Stimulated activated CD4-positive, alpha-beta T cell treated with anti-CD3 and anti-CD28 coated beads, Interleukin-2, amount 100 ng/mL, for 24 hours (primary cell): ENCODE measurements at regions not wholly inside any gene's neighbourhood (a gene's known extent, or its start where the extent isn't known, plus 50 kb on each side); places are given as distances from the start of the nearest gene placed in this dataset.
"Not testable (repeated sequence)": the region's sequence is repeated elsewhere in the genome, so short reads cannot be mapped to it uniquely, and the experiment has no call there.

Experiments
- DNase-seq, 2 donors: peaks; one replicate each; pipeline ENCODE4 v3.0.0-alpha.2; 2020

DNA sequence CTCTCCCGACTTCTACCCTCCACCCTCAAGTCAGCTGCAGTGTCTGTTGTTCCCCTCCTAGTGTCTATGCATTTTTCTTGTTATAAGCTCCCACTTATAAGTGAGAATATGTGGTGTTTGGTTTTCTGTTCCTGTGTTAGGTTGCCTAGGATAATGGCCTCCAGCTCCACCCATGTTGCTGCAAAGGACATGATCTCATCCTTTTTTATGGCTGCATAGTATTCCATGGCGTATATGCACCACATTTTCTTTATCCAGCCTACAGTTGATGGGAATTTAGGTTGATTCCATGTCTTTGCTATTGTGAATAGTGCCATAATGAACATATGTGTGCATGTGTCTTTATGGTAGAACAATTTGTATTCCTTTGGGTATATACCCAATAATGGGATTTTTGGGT, 80.7 kb downstream of the SPTSSA start:
- DNase-seq = not testable (repeated sequence)

DNA sequence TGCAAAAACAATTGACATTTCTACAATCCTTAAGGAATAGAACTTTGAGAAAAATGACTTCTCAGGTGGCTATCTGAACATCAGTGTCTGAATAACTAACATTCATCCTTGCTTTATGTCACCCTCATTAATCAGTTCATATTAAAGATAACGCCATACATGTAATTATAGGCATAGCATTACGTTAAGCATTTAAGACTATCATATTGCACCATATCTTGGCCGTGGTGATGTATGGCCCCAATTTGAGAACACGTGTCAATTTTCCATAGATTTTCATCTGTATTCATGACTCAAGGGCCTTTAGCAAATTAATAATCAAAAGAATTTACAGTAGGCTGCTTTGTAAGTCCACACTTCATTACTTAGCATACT, 81.6 kb downstream of the SPTSSA start:
- DNase-seq = no peak

DNA sequence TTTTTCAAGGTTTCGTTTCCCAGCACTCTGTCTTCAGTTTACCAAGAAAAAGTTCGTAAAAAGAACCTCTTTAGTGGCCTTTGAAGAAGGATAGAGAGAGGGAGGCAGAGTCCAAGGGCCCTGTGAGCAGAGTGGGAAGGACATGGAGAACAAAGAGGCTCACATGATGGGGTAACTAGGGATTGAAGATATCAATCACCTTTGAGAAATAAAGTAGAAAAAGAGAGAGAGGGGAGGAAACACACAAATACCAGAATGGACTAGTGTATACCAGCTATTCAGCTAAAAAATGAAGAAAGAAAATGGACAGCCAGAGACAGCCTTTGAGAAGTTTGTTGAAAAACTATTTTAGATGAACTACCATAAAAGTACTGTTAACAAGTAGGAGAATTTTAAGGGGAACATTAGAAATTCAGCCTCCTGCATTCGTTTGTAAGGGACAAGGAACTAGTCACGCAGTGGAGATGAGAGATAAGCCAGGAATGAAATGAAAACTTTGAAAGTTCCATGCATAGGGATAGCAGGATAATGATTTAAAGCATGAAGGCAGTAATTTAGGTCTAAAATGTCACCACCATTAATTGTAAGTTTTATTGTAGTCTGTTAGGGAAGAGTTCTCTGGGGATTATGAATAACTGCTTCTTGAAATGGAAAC, 82.1 kb downstream of the SPTSSA start:
- no peak for DNase-seq

DNA sequence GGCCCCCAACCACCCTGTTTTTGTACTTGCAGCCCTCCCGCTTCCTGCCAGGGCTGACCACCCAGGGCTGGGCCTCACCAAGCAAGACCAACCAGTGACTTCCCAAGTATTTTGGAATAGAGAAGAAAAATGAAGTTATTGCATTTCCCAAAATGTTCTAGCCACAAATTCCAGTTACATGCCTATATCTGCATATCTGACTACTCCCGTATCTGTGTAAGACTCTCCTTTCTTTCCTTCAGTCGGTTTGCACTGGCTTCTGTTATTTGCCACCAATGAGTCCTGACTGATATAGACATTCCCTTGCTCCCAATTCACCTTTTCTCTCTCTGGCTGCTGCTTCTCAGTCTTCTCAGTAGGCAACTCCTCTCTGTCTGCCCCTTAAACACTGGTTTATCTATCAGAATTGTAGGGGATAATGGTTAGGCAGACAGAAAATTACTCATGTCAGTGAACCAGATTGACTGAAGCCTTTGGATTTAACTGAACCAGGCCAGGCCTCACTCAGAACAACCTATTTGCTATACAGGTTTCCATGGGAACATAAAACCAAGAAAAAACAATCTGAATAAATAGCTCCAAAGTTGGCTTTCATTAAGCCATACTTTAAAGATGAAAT, 85.3 kb downstream of the SPTSSA start:
- DNase-seq = no peak

DNA sequence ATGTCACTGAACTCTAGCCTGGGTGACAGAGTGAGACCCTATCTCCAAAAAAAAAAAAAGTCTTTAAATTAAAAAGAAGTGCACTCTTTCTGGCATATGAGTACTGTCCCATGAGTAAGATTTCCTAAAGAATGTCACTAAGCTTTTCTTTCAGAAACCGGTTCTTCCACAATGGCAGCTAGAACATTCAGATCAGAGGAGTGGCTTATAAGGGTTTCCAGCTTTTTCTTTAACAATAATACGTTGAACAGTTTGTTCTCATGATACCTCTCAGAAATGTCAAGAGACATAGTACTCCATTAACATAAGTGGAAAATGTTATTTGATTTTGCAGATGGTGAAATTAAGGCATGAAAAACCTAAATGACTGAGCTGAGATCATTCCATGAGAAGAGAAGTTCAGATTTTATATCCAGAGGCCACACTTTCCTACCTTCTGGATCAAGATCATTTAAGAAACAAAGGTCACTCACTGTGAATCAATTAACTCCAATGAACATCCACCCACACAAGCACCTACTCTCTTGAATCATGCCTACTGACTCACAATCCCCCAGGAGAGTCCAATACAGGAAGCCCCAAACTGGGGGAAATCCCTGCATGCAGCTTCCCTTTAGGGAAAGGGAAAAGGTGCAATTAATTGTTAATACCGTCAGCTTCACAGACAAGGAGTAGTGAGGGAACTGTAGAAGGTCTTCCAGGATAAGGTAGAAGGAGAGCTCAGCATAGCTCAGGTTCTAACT, 86.9 kb downstream of the SPTSSA start:
- DNase-seq = no peak

DNA sequence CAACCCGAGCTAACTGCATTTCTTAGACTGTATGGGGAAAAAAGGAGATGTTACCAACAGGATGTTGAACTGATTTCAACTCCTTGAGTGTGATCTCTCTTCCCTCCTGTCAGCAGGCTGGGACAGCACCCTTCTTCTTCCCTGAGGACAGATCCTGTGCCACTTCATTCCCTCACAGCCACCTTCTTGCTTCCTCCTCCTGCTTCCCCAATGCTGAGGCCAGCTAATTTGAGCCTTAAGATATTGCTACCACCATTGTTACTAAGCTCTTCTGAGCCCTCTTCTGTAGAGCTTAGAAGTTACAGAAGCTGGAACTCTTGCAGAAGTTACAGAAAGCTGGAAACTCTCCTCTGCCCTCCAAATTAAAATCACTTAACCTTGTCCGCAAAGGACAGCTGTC, 88.8 kb downstream of the SPTSSA start:
- no peak for DNase-seq

DNA sequence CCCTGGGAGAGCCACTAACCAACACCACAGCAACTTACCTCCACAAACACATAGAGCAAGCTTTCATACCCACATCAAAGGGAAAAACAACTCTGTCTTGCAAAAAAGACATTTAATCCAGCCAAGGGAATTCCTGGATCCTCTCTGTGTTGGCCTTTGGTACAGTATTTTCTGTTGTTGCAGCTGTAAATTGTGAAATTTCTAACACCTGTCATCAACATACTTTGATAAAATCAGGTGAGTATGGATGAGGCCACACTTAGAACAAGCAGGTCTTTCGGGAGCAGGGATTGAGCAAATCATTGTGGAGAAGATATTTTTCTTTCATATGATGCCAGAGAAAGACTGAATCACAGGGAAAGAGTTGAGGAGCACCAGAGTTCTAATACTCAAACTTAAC, 89.3 kb downstream of the SPTSSA start:
- no peak for DNase-seq

DNA sequence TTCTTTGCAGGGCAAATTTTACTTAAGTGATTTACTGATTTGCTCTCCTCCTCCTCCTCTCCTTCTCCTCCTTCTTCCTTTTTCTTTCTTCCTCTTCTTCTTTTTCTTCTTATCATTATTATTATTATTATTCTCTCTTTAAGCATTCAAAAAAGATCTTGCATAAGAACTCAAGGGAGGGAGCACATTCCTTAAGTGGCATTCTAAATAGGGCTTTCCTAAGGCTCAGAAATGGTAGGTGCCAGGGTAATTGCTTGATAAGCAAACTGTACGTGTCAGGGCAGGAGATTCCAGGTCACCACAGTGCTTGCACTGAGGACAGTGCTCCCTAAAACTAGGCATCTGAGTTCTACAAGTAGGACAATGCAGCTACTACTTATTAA, 92.4 kb downstream of the SPTSSA start:
- no peak for DNase-seq

DNA sequence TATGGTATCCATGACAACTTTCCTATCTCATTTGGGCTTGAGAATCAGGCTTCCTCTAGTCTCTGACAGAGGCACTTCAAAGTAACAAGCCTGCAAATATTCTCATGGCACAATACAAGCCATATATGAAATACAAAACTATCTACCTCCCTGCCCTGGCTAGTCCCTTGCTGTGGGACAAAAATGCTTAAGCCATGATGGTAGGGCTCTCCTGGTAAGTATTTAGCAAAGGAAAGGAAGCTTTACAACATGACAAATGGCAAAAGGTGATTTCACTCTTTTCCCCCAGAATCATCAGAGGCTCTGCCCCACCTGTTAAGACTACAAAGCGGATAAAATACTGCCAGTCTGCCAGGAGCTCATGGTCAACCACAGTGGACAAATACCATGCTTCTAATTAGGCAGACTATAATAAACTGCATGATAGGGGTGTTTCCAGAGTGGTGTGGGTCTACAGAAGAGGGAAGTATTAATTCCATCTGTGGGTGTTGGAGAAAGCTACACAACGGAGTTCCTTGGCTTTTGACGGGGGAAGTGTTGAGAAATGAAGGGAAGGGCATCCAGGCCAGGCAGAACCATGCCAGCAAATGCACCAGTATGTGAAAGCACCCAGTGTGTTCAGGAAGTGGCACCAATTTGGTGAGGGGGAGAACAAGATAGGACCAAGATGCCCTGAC, 92.9 kb downstream of the SPTSSA start:
- no peak for DNase-seq

DNA sequence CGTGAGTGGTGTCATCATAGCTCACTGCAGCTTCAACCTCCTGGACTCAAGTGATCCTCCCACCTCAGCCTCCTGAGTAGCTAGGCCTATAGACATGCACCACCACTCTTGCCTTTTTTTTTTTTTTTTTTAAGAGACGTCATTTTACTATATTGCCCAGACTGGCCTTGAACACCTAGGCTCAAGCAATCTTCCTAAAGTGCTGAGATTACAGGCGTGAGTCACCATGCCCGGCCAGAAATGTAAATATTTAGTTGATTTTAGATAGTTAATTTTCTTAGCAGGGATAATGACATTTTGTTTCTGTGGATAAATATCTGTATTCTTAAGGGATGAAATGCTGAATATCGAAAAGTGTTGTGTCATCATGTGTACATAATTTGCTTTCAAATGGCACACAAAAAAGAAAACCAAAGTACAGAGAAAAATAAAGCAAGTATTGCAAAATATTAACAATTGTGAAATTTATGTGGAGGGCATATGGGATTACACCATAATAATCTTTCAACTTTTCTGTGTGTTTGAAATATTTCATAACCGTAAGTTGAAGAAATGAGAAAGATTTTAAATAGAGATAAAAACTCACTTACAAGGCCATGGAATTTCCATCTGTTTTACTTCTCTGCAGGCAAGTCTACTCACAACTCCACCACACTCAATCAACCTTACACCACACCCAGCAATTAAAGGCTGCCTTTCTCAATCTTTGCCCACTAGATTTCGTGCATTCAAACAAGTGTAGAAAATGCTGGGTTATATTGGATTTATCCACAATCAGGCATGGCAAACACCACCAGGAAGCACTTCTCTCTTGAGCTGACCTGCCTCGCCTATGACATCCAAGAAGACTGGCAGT, 93.7 kb downstream of the SPTSSA start:
- no peak for DNase-seq

DNA sequence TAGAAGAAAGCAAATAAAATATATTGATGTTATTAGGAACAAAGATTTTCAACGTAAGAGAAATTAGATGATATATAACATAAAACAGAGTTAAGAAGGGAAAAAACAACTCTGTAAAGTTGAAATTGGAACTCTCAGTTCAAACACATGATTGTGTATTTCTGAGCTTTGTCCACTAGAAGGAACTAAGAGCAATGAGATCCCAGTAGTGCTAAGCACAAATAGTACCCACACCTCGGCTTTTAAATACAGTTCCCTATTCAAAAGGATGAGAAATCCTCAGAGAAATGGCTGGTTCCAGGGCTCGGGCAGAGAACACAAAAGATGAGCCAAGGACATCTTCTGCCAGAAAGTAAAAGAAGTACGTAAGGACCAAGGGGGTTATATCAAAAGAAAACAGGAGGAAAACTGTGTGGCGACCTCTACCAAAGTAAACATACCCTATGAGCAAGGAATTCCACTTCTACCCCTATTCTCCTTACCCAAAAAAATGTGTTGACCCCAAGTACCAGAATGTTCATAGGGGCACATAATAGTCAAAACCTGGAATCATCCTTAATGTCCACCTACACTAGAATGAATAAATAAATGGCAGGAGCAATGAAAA, 96.6 kb downstream of the SPTSSA start:
- no peak for DNase-seq

DNA sequence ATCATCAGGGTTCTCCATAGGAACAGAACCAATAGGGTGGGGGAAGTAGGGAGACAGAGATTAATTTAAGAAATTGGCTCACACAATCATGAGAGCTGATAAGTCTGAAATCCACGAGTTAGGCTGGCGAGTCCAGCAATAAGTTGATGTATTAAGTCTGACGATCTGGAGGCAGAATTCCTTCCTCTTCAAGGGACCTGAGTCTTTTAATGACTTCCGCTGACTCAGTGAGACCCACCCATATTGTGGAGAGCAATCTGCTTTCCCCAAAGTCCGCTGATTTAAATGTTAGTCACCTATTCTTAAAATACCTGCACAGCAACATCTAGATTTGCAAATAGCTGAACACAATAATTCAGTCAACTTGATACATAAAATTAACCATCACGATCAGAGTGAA, 97.8 kb downstream of the SPTSSA start:
- DNase-seq = no peak

DNA sequence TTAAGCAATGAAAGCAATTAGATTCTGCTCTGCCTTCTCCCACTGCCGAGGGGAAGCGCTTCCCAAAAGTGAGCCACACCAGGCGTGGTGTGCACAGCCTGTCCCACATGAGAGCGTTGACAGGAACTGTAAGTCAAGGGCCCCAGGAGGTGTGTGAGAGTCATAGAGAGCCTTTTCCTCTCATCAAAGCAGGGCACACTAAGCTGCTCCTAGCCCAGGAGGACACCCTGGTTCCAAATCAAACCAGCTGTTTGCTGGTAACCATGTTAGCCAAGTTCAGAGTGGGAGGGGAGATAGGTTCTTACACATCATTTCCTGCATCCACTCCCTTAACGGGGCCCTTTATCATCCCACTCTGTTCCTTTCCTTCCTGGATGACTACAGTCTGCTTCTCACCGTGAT, 98.3 kb downstream of the SPTSSA start:
- no peak for DNase-seq

DNA sequence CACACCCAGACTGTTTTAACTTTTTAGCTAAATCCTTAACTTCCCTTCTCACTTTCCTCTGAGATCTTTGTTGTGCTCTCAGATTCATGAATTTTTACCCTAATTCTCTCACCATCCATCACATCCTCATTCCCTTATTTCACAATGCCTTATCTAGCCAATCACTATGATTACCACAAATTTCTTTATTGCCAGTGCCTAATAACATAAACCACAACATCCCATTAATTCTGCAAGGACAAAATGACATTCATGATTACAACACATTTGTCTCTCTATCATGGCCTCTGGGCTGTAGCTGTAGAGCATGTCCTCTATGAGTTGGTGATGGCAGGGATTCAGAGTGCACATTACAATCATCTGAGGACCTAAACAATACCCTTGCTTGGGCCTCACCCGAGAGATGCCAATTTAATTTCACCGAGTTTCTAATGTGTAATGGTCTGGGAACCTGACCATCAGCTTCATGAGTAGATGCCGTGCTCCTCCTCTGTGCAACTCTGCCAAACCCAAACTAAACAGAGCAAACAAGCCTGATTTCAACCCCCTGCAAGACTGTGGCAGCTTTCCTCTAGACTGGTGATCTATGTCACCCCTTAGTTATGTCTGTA, 99.3 kb downstream of the SPTSSA start:
- no peak for DNase-seq

DNA sequence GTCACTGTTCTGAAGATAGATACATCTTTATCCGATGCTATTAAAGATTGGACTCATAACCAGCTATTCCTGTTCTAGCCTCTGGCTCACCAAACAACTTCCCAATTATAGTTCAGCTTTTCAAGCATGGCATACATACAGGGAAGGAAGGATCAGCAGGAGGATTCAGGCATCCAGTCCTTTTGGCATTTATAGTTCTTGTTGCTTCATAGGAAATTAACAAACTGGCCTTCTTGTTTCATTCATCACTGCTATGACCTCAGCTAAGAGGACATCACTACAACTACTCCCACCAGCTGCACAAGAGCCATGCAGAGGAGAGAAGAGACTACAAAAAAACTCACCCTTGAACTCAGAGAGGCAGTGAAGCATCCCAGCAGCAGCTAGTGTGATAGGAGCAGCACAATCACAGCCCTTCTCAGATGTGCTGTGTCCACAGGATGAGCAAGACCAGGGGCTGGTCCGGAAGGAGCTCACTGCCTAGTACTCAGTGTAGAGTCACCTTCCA, 100.5 kb downstream of the SPTSSA start:
- DNase-seq = no peak

DNA sequence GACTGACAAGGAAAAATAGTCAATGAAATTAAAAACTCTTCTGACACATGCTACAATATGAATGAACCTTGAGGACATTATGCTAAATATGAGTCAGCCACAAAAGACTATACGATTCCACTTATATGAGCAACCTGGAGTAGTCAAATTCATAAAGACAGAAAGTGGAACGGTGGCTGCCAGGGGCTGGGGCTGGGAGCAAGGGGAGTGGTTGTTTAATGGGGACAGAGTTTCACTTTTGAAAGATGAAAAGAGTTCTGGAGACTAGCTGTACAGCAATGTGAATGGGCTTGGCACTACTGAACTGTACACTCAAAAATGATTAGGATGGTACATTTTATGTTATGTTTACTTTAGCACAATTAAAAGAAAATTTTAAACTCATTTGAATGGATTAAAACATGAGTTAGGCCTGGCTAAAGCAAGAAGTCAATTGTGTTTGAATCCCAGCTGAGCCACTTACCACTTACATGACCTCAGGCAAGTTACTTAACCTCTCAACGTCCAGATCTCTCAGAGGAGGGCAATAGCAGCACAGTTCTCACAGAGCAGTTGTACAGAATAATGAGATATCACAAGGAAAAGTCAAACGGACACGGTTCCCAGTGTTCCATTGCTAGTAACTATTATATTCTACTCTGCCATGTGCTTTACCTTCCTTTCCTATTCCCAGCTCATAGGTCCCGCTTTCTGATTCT, 102.5 kb downstream of the SPTSSA start:
- no peak for DNase-seq

DNA sequence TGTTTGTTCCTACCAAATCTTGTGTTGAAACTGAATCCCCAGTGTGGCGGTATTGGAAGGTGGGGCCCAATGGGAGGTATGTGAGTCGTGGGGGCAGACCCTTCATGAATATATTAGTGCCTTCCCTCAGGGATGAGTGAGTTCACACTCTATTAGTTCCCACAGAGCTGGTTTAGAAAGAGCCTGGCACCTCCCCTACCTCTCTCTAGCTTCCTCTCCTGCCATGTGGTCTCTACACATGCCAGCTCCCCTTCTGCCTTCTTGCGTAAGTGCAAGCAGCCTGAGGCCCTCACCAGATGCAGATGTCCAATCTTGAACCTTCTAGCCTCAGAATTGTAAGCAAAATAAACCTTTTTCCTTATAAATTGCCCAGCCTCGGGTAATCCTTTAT, 105.8 kb downstream of the SPTSSA start:
- no peak for DNase-seq

DNA sequence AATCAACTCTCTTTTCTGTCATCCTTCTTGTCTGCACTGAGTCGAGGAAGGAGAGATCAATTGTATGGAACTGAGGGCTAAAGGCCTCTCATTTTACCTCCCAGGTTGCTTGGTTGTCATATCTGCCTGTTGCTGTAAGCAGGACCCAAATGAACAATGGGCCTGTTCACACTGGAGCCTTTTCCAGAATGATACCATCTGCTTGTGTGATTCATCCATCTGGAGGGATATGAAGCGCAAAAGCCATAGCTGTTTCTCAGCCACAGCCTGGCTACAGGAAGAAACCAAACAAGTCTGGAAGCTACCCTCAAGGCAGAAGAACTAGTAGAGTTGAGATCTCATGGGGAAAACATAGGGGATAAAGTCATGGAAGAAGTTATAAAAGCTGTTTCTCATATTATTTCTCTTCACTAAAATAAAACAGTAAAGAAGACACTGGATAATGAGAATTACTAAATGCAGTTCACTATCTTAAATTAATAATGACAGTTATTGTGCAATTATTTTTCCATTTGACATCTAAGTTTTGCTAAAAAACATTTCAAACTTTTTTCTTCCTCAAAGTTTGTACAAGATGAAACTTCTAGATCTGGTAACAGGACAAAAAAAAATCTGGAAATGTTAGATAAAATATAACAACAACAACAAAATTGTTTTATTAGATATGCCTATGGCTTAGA, 106.3 kb downstream of the SPTSSA start:
- DNase-seq = no peak

DNA sequence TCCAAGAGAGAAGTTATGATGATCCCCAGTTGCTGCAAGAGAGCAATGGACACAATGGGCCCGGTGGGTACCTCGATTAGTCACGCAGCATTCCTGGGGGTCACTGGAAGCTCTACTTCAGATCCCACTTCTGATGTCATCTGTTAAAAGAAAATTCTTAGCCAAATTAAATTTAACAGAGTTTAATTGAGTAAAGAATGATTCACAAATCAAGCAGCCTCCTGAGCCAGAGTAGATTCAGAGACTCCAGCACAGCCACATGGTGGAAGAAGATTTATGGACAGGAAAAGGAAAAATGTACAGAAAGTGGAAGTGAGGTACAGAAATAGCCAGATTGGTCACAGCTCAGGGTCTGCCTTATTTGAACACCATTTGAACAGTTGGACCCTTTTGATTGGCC, 107.5 kb downstream of the SPTSSA start:
- DNase-seq = no peak

DNA sequence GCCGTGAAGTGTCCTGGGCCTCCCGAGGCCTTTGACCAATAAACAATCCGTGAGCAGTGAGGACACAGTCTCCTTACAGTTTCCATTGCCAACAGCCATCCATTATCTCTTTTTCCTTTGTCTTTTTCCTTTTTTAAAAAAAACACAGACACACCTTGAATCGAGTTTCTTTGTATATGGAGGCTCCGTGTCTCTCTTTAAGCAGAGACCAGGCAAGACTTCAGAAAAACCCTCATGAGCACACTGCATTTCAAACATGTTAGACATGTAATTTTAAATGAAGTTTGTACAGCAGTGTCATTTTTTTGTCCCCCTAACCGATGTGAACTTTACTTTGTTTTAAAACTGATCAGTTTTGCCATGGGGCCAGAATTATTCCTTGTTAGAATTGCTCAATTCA, 111.1 kb downstream of the SPTSSA start:
- DNase-seq = no peak

DNA sequence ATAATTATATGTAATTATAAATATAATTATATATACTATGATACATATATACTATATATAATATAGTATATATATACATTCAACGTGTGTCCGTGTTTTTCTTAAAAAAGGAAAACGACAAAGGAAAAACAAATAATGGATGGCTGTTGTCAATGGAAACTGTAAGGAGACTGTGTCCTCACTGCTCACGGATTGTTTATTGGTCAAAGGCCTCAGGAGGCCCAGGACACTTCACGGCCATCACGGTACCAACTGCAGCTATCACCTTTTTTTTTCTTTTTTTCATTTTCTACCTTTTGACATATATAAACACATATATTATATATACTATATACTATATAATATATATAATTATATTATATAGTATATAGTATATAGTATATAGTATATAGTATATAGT, 113.4 kb downstream of the SPTSSA start:
- DNase-seq = no peak
